GM21526 (cell line): ENCODE measurements at regions not wholly inside any gene's neighbourhood (a gene's known extent, or its start where the extent isn't known, plus 50 kb on each side); places are given as distances from the start of the nearest gene placed in this dataset.
"Not testable (repeated sequence)": the region's sequence is repeated elsewhere in the genome, so short reads cannot be mapped to it uniquely, and the experiment has no call there.

Source experiments
- ATAC-seq: cut with Tn5 transposase; IDR thresholded peaks from one replicate; pipeline ENCODE4 v1.9.1; 2021; ENCODE audit warnings: moderate library complexity; ENCODE audit not compliant: unreplicated experiment, low FRiP score

DNA sequence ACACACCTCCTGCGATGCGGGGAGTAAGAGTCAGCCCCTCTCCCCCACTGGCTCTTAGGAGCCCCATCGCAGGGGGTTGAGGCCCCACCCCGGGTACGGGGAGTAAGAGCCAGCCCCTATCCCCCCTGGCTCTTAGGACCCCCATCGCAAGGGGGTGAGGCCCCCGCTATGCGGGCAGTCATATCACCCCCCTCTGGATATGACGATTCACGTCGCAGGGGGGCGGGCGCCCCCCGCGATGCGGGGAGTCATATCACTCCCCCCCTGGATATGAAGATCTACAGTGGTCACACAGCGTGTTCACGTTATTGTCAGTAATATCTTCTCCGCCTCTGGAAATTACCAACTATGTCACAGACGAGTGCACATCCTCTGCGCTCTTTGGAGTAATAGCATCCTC is 61.1 kb downstream of the DEFB131A start:
- ATAC-seq: not testable (repeated sequence)

DNA sequence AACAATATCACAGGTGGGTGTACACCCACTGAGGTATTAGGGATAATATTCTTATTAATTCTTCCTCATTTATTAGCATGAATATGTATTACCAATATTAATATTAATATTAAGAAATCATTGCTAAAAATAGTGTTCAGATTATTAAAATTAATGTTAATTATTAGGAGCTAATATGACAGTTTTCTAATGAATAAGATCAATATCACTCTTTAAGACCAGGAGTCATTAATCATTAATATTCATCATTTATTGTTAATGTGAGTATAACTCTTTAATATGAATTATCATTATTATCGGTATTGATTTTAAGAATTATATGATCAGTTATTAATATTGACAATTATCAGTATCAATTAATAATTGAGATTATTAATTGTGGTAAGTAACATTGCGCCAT is 62.5 kb downstream of the DEFB131A start:
- ATAC-seq: not testable (repeated sequence)

GRCh38 chr4:9512941-9513340 is 68.7 kb downstream of the DEFB131A start:
- ATAC-seq: not testable (repeated sequence)

DNA sequence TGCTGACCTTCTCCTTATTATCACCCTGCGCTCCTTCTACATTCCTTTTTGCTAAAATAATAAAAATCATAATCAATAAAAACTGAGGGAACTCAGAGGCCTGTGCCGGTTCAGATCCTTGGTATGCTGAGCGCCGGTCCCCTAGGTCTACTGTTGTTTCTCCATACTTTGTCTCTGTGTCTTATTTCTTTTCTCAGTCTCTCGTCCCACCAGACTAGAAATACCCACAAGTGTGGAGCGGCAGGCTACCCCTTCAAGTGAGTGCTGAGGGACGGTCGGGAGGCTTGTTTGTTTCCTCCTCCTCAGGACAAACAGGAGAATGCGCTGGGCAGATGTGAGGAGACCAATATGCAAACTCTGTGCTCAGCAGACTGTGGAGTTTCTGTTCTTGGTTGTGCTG is 75.4 kb downstream of the DEFB131A start:
- not testable (repeated sequence) for ATAC-seq

DNA sequence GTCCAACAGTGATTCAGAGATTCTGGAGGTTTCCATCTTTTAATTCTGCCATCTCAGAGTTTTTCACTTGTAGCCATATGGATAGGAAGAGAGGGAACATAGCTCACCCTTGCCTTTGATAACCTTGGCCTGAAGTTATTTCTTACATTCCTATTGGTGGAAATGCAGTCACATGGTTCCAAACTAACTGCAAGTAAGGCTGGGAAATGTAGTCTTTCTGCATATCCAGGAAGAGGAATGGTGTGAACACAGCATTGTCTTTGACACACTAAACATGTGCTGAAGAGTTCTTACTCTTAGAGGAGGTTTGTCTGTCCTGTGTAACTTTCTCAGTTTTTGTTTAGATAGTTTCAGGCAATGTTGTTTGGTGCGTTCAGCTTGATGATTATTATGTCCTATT is 78.7 kb downstream of the DEFB131A start:
- ATAC-seq: not testable (repeated sequence)

- ATAC-seq: not testable (repeated sequence)
Measured at GRCh38 chr4:9524406-9524805, 80.2 kb downstream of the DEFB131A start.

DNA sequence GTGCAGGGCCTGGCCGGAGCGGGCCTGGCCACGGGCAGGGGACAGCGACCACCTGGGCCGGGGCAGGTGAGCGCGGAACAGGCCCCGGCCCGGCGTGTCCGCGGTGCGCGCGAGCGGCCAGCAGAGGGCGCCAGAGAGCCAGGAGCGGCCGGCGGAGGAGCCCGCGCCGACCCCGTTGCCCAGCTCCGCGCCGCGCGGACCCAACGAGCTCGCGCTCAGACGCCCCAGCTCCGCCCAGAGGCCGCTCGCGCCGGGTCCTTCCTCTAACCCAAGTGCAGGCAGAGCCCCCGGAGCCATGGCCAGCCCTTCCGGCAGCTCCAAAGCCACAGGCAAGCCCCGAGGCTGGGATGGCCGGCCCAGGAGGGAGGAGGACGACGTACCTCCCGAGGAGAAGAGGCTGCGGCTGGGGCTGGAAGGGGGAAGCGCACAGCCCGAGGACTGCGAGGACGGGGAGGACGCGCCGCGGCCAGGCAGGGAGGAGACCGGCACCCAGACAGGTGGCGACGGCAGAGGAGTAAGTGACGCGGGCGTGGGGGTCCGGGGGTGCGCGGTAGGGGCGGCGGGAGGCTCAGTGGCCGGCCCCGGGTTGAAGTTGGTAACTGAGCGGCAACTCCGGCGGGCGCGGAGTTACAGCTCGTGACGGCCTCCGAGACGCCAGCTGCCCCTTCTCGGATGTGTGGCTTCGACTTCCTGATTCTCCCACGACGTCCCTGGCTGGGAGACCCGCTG is 88.1 kb downstream of the DEFB131A start:
- not testable (repeated sequence) for ATAC-seq

DNA sequence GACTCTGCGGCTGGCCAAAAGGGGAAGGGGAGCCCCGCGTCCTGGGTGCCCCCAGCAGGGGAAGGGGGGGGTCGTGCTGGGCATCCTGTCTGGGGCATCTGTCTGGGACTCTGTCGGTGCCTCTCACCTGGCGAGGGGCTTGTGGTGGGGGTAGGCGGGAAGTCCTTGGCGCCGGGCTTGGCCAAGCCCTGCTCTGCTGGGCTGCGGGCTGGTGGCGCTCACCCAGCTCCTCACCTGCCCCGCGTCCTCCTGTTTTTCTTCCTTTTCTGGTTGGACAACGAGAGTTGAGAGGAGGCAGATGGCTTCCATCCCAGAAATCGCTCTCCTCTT is 88.6 kb downstream of the DEFB131A start:
- not testable (repeated sequence) for ATAC-seq

GRCh38 chr4:9537101-9537500 is 92.9 kb downstream of the DEFB131A start:
- ATAC-seq: not testable (repeated sequence)

- not testable (repeated sequence) for ATAC-seq
Measured at GRCh38 chr4:9539939-9540520, 95.8 kb downstream of the DEFB131A start.

GRCh38 chr4:9541388-9541915 is 97.2 kb downstream of the DEFB131A start:
- ATAC-seq: not testable (repeated sequence)

- not testable (repeated sequence) for ATAC-seq
Measured at GRCh38 chr4:9544851-9545250, 100.6 kb downstream of the DEFB131A start.

GRCh38 chr4:9547470-9547869 is 103.3 kb downstream of the DEFB131A start:
- not testable (repeated sequence) for ATAC-seq

- ATAC-seq: not testable (repeated sequence)
Measured at GRCh38 chr4:9556076-9556475, 111.9 kb downstream of the DEFB131A start.

DNA sequence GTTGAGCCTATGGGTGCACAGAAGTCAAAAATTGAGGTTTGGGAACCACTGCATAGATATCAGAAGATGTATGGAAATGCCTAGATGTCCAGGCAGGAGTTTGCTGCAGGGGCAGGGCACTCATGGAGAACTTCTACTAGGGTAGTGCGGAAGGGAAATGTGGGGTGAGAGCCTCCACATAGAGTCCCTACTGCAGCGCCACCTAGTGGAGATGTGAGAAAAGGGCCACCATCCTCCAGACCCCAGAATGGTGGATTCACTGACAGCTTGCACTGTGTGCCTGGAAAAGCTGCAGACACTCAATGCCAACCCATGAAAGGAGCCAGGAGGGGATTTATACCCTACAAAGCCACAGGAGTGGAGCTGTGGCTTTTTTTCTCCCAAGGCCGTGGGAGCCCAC is 133.7 kb downstream of the DEFB131A start:
- ATAC-seq: not testable (repeated sequence)

DNA sequence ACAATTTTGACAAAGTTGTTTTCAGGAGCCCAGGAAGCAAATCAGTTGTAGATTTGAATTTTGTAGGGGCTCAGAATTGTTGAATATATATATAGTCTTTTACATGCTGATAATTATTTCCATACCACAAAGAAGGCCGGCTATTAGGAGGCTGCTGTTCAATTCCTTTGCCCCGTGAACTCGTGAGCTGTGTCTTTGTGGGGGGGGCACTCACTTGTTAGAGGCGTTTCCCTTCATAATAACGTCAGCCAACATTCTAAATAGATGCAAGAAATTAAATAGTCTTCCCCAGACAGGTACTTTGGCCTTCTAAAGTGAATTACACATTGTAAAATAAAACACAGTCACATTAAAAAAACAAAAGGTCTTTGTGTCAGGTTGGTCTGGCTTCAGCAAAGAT is 138.7 kb downstream of the DEFB131A start:
- not testable (repeated sequence) for ATAC-seq

GRCh38 chr4:9592010-9592409 is 147.8 kb downstream of the DEFB131A start:
- no peak for ATAC-seq

- ATAC-seq: no peak
Measured at GRCh38 chr4:9594948-9595347, 150.7 kb downstream of the DEFB131A start.

DNA sequence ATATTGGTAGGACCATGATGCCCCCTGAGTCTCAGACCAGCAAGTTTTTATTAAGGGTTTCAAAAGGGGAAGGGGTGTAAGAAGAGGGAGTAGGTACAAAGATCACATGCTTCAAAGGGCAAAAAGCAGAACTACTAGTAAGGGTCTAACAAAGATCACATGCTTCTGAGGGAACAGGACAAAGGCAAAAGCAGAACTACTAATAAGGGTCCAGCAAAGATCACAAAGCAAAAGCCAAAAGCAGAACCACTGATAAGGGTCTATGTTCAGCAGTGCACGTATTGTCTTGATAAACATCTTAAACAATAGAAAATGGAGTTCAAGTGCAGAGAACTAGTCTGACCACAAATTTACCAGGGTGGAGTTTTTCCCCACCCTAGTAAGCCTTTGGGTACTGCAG is 151.3 kb downstream of the DEFB131A start:
- ATAC-seq: not testable (repeated sequence)

DNA sequence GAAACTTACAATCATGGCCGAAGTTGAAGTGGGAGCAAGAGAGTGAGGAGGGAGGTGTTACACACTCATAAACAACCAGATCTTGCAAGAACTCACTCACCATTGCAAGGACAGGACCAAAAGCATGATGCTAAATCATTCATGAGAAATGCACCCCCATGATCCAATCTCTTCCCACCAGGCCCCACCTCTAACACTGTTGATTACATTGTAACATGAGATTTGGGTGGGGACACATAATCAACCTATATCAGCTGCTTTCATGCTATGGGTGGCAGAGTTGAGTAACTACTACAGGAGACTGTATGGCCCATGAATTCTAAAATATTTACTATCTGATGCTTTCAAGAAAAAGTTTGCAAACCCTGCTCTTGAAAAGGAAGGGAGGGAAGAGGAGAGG is 155.1 kb downstream of the DEFB131A start:
- no peak for ATAC-seq

DNA sequence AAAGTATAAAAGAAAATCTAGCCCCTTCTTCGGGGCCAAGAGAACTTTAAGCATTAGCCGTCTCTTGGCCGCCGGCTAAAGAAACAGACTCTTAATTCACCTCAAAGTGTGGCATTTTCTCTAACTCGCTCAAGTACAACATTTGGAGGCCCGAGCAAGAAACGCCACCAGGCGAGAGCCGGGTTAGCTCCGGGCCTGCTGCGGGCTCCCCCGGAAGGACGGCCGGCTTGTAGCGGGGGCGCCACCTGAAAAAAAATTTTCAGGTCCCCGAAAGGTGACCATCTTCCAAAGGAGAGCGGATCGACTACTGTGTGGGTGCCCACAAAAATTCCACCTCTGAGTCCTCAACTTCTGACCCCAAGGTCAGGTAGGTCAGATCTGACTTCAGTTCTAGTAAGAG is 156.0 kb downstream of the DEFB131A start:
- ATAC-seq: no peak

GRCh38 chr4:9602389-9602914 is 158.2 kb downstream of the DEFB131A start:
- ATAC-seq: no peak
